T-helper 17 cell (primary cell): ENCODE measurements at regions not wholly inside any gene's neighbourhood (a gene's known extent, or its start where the extent isn't known, plus 50 kb on each side); places are given as distances from the start of the nearest gene placed in this dataset.
"Not testable (repeated sequence)": the region's sequence is repeated elsewhere in the genome, so short reads cannot be mapped to it uniquely, and the experiment has no call there.

ENCODE experiments used
- ATAC-seq: fragments of 150-1000 bp; cut with Tn5 transposase; 2 replicates; pipeline ENCODE4 v1.10.0; 2021; ENCODE audit warnings: mild to moderate bottlenecking, moderate library complexity
- DNase-seq, 3 donors: peaks; one replicate each; pipeline versions ENCODE4 v3.0.0 to v3.0.0-alpha.2; 2020 to 2021
- H3K9me3 ChIP-seq: one replicate; pipeline ENCODE4 v1.7.0; 2013; ENCODE audit warnings: low read length, mild to moderate bottlenecking; ENCODE audit not compliant: control insufficient read depth, poor library complexity, severe bottlenecking
- H3K27ac Mint-ChIP-seq: one replicate; pipeline ENCODE4 v1.8.0; 2022; ENCODE audit warnings: mild to moderate bottlenecking, moderate library complexity, mixed read lengths
- H3K27me3 Mint-ChIP-seq: one replicate; pipeline ENCODE4 v1.8.0; 2022; ENCODE audit warnings: mixed read lengths
- H3K36me3 Mint-ChIP-seq: one replicate; pipeline ENCODE4 v1.8.0; 2022; ENCODE audit warnings: low read depth, mixed read lengths
- H3K4me1 Mint-ChIP-seq: one replicate; pipeline ENCODE4 v1.8.0; 2022; ENCODE audit warnings: mild to moderate bottlenecking, mixed read lengths
- H3K4me3 Mint-ChIP-seq: one replicate; pipeline ENCODE4 v1.8.0; 2022; ENCODE audit warnings: mild to moderate bottlenecking, moderate library complexity, mixed read lengths

DNA sequence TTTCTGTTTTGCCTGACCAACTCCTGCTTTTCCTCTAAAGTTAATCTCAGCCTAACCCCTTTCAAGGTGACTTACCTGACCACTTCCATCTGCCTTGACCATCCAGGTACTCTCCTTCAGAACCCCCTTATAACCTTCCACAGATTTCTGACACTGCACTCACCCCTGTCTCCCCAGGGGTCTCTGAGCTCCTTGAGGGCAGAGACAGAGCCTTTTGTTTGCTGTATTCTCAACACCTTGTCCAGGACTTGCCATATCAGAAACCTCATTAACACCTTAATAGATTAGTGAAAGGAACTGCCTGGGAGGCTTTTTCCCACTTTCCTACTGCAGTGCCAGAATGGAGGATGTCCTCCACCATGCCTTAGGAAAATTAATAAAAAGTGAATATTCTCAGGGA is 119.7 kb upstream of the SERPINE2 start:
- Mint-ChIP-seq H3K27ac (no peak overlapping the region), H3K4me3 (no peak overlapping the region), H3K27me3 (peaks cover 7% of the 10 kb centered on the region), H3K36me3 (peaks cover 3% of the 10 kb centered on the region), H3K4me1 (no peaks in the 10 kb centered on the region)
- no peaks in the 10 kb centered on the region for H3K9me3 ChIP-seq
- DNase-seq, result no peak
- ATAC-seq, result no peak

GRCh38 chr2:224158061-224158460 is 119.0 kb upstream of the SERPINE2 start:
- Mint-ChIP-seq H3K27ac (no peak overlapping the region), H3K4me3 (no peak overlapping the region), H3K27me3 (peaks cover 7% of the 10 kb centered on the region), H3K36me3 (peaks cover 3% of the 10 kb centered on the region), H3K4me1 (no peaks in the 10 kb centered on the region)
- DNase-seq (no peak), ATAC-seq (no peak)
- H3K9me3 ChIP-seq, result no peaks in the 10 kb centered on the region

DNA sequence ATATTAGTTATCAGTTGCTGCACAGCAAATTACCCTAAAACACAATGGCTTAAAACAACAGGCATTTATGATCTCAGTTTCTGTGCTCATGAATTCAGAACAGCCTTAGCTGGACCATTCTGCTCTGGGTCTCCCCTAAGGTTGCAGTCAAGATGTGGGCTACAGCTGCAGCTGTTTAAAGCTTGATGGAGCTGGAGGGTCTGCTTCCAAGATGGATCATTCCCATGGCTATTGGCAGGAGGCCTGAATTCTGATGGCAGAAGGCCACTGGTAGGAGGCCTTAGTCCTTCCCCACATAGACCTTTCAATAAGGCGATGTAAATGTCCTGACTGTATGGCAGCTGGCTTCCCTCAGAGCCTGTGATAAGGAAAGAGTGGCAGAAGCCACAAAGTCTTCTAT is 118.6 kb upstream of the SERPINE2 start:
- no peaks in the 10 kb centered on the region for H3K4me1 Mint-ChIP-seq
- H3K27me3 Mint-ChIP-seq, result peaks cover 7% of the 10 kb centered on the region
- peaks cover 3% of the 10 kb centered on the region for H3K36me3 Mint-ChIP-seq
- H3K27ac Mint-ChIP-seq, result no peak overlapping the region
- no peak for DNase-seq
- H3K9me3 ChIP-seq, result no peaks in the 10 kb centered on the region
- H3K4me3 Mint-ChIP-seq, result no peak overlapping the region
- no peak for ATAC-seq

DNA sequence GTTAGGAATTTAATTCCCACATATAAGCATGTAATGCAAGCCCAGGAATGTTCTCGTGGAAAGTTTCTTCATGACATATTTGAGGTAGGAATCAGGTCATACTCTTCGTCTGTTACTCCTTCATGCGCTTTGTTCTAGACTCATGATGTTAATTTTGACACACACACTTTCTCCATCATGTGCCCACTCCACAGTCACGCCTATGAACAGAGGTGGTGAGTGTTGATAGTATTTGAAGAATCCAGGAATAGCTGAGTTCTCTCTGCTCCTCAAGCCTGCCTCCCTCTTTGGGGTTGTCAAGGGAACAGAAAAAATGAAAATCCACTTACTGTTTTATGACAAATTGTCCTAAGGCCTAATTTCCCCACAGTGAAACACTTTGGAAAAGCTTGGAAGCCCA is 117.3 kb upstream of the SERPINE2 start:
- no peaks in the 10 kb centered on the region for H3K9me3 ChIP-seq
- H3K36me3 Mint-ChIP-seq, result peaks cover 3% of the 10 kb centered on the region
- no peak overlapping the region for H3K4me3 Mint-ChIP-seq
- no peak overlapping the region for H3K27ac Mint-ChIP-seq
- DNase-seq (no peak), ATAC-seq (no peak)
- peaks cover 7% of the 10 kb centered on the region for H3K27me3 Mint-ChIP-seq
- no peaks in the 10 kb centered on the region for H3K4me1 Mint-ChIP-seq

DNA sequence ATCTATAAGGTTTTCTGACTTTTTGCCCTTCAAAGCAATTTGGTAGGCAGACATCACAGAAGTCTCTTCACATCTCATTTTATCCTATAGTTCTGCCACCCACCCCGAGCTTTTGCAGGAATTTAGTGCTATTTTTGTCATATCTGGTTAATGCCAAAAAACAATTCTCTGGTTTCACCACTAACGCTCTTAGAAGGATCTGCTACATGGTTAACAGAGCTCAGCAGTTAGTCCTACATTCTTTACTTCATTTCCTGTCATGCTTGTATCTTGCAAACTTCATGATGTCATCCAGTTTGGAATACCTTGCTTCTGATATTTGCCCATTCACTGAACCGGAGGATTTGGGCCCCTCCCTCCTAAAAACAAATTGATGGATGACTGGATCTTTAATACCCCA is 116.8 kb upstream of the SERPINE2 start:
- Mint-ChIP-seq H3K27me3 (peaks cover 7% of the 10 kb centered on the region), H3K36me3 (peaks cover 3% of the 10 kb centered on the region), H3K27ac (no peak overlapping the region), H3K4me1 (no peaks in the 10 kb centered on the region), H3K4me3 (no peak overlapping the region)
- H3K9me3 ChIP-seq, result no peaks in the 10 kb centered on the region
- DNase-seq (no peak), ATAC-seq (no peak)

GRCh38 chr2:224155371-224155770 is 116.3 kb upstream of the SERPINE2 start:
- ATAC-seq (no peak), DNase-seq (no peak)
- Mint-ChIP-seq H3K27ac (no peak overlapping the region), H3K27me3 (peaks cover 7% of the 10 kb centered on the region), H3K36me3 (peaks cover 3% of the 10 kb centered on the region), H3K4me3 (no peak overlapping the region), H3K4me1 (no peaks in the 10 kb centered on the region)
- H3K9me3 ChIP-seq, result no peaks in the 10 kb centered on the region

- Mint-ChIP-seq H3K4me3 (no peak overlapping the region), H3K27me3 (peaks cover 8% of the 10 kb centered on the region), H3K4me1 (no peaks in the 10 kb centered on the region), H3K27ac (no peak overlapping the region), H3K36me3 (peaks cover 3% of the 10 kb centered on the region)
- DNase-seq, result no peak
- no peaks in the 10 kb centered on the region for H3K9me3 ChIP-seq
- no peak for ATAC-seq
Observed at GRCh38 chr2:224151680-224152310, 112.7 kb upstream of the SERPINE2 start.

DNA sequence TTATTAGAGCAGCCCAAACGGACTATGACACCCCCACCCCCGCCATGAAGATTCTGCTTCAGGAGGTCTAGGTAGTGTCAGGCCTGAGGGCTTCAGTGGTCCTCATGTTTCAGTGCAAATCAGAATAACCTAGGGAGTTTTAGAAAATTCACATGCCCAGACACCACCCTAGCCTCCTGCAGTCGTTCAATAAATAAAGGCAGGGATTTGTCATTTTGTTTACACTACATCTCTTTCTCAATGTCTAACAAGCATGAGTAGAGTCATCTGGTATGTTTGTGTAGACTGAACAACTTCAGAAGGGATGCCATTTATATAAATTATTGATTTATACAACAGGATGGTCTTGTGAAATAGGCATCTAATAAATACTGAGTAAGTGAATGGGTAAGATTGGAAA is 112.1 kb upstream of the SERPINE2 start:
- no peaks in the 10 kb centered on the region for H3K9me3 ChIP-seq
- H3K36me3 Mint-ChIP-seq, result peaks cover 3% of the 10 kb centered on the region

DNA sequence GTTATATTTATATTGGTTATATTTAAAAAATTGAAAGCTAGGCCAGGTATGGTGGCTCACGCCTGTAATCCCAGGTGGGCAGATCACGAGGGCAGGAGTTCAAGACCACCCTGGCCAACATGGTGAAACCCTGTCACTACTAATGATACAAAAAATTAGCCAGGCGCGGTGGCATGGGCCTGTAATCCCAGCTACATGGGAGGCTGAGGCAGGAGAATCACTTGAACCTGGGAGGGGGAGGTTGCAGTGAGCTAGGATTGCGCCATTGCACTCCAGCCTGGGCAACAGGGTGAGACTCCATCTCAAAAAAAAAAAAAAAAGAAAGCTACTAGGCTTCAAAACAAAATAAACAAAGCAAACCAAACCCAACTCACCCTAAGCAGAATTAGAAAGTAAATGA is 109.0 kb upstream of the SERPINE2 start:
- ATAC-seq, H3K36me3 Mint-ChIP-seq, DNase-seq, H3K4me1 Mint-ChIP-seq, H3K4me3 Mint-ChIP-seq, H3K27ac Mint-ChIP-seq, H3K9me3 ChIP-seq: not testable (repeated sequence)
- H3K27me3 Mint-ChIP-seq, result peaks cover 18% of the 10 kb centered on the region

More for the DNA sequence above, 112.1 kb upstream of the SERPINE2 start:
- Mint-ChIP-seq H3K27ac (no peak overlapping the region), H3K27me3 (peaks cover 14% of the 10 kb centered on the region), H3K4me3 (no peak overlapping the region), H3K4me1 (no peaks in the 10 kb centered on the region)
- DNase-seq (no peak), ATAC-seq (no peak)

GRCh38 chr2:224147174-224147573 is 108.1 kb upstream of the SERPINE2 start:
- no peak overlapping the region for H3K4me3 Mint-ChIP-seq
- H3K36me3 Mint-ChIP-seq, result no peaks in the 10 kb centered on the region
- no peaks in the 10 kb centered on the region for H3K9me3 ChIP-seq
- H3K27me3 Mint-ChIP-seq, result peaks cover 26% of the 10 kb centered on the region
- ATAC-seq (no peak), DNase-seq (no peak)
- no peak overlapping the region for H3K27ac Mint-ChIP-seq
- no peaks in the 10 kb centered on the region for H3K4me1 Mint-ChIP-seq

- H3K4me3 Mint-ChIP-seq, result no peak overlapping the region
- no peaks in the 10 kb centered on the region for H3K4me1 Mint-ChIP-seq
- ATAC-seq (no peak), DNase-seq (no peak)
- H3K27me3 Mint-ChIP-seq, result peaks cover 32% of the 10 kb centered on the region
- H3K27ac Mint-ChIP-seq, result no peak overlapping the region
- no peaks in the 10 kb centered on the region for H3K9me3 ChIP-seq
- H3K36me3 Mint-ChIP-seq, result no peaks in the 10 kb centered on the region
Observed at GRCh38 chr2:224146356-224147160, 107.5 kb upstream of the SERPINE2 start.

DNA sequence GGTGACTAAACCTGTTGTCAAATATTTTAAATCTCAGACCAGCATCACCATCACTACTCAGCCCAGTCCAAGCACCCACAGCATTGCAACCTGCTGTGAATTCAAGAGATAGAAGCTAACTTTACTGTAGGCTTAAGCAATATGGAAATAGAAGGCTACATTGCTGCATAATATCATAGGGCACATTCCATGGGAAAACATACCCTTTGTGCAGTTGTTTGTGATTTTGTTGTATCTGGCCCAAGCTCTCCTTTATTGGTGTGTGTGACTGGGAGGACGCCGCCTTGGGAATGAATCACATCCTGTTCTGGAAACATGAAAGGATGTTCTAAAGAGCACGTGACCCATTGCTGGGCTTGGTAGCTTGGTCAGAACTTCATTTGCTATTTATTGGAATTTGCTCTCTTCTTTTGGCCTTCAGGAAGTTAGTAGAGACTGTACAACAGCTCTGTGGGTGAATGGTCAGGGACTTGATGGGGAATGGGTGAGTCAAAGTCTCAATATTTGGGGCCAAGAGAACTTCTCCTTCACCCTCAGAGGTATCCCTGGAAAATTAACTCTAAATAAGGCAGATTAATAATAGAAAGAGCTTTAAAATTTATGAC is 106.8 kb upstream of the SERPINE2 start:
- no peak for DNase-seq

DNA sequence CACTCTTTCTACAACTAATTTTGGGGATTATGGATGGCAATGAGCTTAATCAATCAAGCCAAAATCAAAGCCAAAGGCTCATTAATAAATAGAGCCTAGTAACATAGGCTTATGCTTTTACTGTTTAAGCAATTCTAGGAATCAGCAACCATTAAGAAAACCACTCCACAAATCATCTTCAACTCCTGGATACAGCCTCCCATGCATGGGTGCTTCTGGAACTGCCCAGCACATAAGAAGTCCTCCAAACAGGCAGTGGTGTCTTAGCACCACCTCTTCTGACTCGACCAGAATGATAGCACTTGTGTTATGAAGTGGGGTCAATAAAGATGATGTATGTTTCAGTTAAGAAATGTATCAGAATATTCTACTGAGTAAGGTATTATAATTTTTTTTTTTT is 104.4 kb upstream of the SERPINE2 start:
- ATAC-seq (no peak), DNase-seq (no peak)
- Mint-ChIP-seq H3K27me3 (peaks cover 50% of the 10 kb centered on the region), H3K36me3 (no peaks in the 10 kb centered on the region), H3K4me3 (no peak overlapping the region), H3K27ac (no peak overlapping the region), H3K4me1 (no peaks in the 10 kb centered on the region)
- H3K9me3 ChIP-seq, result no peaks in the 10 kb centered on the region

More for the DNA sequence above, 106.8 kb upstream of the SERPINE2 start:
- Mint-ChIP-seq H3K27me3 (peaks cover 38% of the 10 kb centered on the region), H3K4me3 (no peak overlapping the region), H3K36me3 (no peaks in the 10 kb centered on the region), H3K27ac (no peak overlapping the region), H3K4me1 (no peaks in the 10 kb centered on the region)
- no peak for ATAC-seq
- H3K9me3 ChIP-seq, result no peaks in the 10 kb centered on the region
